ENCODE measurements at regions not wholly inside any gene's neighbourhood (a gene's known extent, or its start where the extent isn't known, plus 50 kb on each side); places are given as distances from the start of the nearest gene placed in this dataset.

- TF ChIP-seq, protein P1, sequence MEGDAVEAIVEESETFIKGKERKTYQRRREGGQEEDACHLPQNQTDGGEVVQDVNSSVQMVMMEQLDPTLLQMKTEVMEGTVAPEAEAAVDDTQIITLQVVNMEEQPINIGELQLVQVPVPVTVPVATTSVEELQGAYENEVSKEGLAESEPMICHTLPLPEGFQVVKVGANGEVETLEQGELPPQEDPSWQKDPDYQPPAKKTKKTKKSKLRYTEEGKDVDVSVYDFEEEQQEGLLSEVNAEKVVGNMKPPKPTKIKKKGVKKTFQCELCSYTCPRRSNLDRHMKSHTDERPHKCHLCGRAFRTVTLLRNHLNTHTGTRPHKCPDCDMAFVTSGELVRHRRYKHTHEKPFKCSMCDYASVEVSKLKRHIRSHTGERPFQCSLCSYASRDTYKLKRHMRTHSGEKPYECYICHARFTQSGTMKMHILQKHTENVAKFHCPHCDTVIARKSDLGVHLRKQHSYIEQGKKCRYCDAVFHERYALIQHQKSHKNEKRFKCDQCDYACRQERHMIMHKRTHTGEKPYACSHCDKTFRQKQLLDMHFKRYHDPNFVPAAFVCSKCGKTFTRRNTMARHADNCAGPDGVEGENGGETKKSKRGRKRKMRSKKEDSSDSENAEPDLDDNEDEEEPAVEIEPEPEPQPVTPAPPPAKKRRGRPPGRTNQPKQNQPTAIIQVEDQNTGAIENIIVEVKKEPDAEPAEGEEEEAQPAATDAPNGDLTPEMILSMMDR (IDR thresholded peaks at IDR 0.05; ENCODE audit: insufficient read depth, low read length, poor library complexity, severe bottlenecking), result no peak
- no peak for TF ChIP-seq EZH2phosphoT487 (conservative IDR thresholded peaks at IDR 0.05; ENCODE audit: low read length)
Observed at GRCh38 chr9:88732128-88732527, 197.2 kb downstream of the NXNL2 start.

Data from SU-DHL-6 (cell line).